Astrocyte of the spinal cord (primary cell): ENCODE measurements at regions not wholly inside any gene's neighbourhood (a gene's known extent, or its start where the extent isn't known, plus 50 kb on each side); places are given as distances from the start of the nearest gene placed in this dataset.
"Not testable (repeated sequence)": the region's sequence is repeated elsewhere in the genome, so short reads cannot be mapped to it uniquely, and the experiment has no call there.

Source experiments
- DNase-seq: peaks from one replicate; pipeline ENCODE4 v3.0.0; 2011; ENCODE audit warnings: low read depth, low spot score
- H3K4me3 ChIP-seq: 2 replicates; pipeline ENCODE4 v1.5.1; 2011; ENCODE audit warnings: low read depth, mild to moderate bottlenecking, low read length, moderate library complexity
- CTCF ChIP-seq: IDR thresholded peaks from 2 replicates; pipeline ENCODE4 v1.5.1; 2012; ENCODE audit warnings: low read depth, mild to moderate bottlenecking, low read length, inconsistent platforms
- in situ Hi-C: cut with HindIII; loops from 2 replicates; pipeline ENCODE4 v1.10.0; 2017; ENCODE audit warnings: low sequenced_read_pairs

- no peak for TF ChIP-seq CTCF
- DNase-seq, result no peak
- in situ Hi-C loops, result no loop called here
- H3K4me3 ChIP-seq, result no peak overlapping the region
These were observed 126.6 kb upstream of the GNAI1 start for GRCh38 chr7:80008039-80008438.

- in situ Hi-C loops, result no loop called here
- no peak overlapping the region for H3K4me3 ChIP-seq
- no peak for DNase-seq
- TF ChIP-seq CTCF, result no peak
These were observed 131.8 kb upstream of the GNAI1 start for GRCh38 chr7:80002865-80003264.

- TF ChIP-seq CTCF, result no peak
- DNase-seq, result no peak
- in situ Hi-C loops, result no loop called here
- no peak overlapping the region for H3K4me3 ChIP-seq
These were observed 136.3 kb upstream of the GNAI1 start for GRCh38 chr7:79998363-79998762.

GRCh38 chr7:79997345-79997744 lies 137.3 kb upstream of the GNAI1 start:
- no peak for DNase-seq
- TF ChIP-seq CTCF, result no peak
- in situ Hi-C loops, result no loop called here
- no peak overlapping the region for H3K4me3 ChIP-seq

- H3K4me3 ChIP-seq, DNase-seq, in situ Hi-C loops: not testable (repeated sequence)
These were observed 138.9 kb upstream of the GNAI1 start for GRCh38 chr7:79995741-79996140.

- no peak overlapping the region for H3K4me3 ChIP-seq
- in situ Hi-C loops, result no loop called here
- no peak for TF ChIP-seq CTCF
- DNase-seq, result peak; percentile 69
These were observed 146.0 kb upstream of the GNAI1 start for GRCh38 chr7:79988653-79989052.

GRCh38 chr7:79984210-79984609 lies 150.4 kb upstream of the GNAI1 start:
- DNase-seq, result peak; percentile 12
- no peak overlapping the region for H3K4me3 ChIP-seq
- in situ Hi-C loops, result no loop called here
- no peak for TF ChIP-seq CTCF
